Coronary artery (tissue), 2 donors: ENCODE measurements at regions not wholly inside any gene's neighbourhood (a gene's known extent, or its start where the extent isn't known, plus 50 kb on each side); places are given as distances from the start of the nearest gene placed in this dataset.

ENCODE experiments used
- DNase-seq: peaks from one replicate; pipeline ENCODE4 v3.0.0-alpha.2; 2017; ENCODE audit warnings: low spot score
- H3K27ac ChIP-seq, 2 donors: fragments of 200-600 bp; sonication (generic); one replicate each; pipeline ENCODE4 v1.5.1; 2016 to 2019
- H3K4me3 ChIP-seq: fragments of 200-600 bp; sonication (generic); 2 replicates; pipeline ENCODE4 v1.5.1; 2016; ENCODE audit warnings: mild to moderate bottlenecking, moderate library complexity
- TF ChIP-seq, protein P1 (sequence below): fragments of 200-600 bp; sonication (generic); IDR thresholded peaks from one replicate; pipeline ENCODE4 v1.5.1; 2019; ENCODE audit warnings: antibody characterized with exemption

DNA sequence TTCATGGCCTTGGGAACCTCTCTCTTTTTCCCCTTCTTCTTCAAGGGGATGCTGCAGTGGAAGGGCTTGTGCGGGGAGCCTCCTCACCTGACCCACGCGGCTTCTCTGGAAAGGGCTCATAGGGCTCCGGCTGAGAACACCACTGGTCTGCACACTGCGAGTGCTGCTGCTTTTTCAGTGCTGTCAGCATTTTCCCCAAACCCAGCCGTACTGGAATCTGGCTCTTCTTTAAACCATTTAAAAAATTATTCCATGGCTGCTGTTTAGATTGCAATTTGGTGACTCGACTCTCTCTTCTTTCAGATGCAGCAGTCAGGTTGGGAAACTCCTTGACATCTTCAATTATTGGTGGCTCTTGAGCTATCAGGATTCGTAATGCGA, 272.6 kb upstream of the DSEL start:
- TF ChIP-seq, protein P1, sequence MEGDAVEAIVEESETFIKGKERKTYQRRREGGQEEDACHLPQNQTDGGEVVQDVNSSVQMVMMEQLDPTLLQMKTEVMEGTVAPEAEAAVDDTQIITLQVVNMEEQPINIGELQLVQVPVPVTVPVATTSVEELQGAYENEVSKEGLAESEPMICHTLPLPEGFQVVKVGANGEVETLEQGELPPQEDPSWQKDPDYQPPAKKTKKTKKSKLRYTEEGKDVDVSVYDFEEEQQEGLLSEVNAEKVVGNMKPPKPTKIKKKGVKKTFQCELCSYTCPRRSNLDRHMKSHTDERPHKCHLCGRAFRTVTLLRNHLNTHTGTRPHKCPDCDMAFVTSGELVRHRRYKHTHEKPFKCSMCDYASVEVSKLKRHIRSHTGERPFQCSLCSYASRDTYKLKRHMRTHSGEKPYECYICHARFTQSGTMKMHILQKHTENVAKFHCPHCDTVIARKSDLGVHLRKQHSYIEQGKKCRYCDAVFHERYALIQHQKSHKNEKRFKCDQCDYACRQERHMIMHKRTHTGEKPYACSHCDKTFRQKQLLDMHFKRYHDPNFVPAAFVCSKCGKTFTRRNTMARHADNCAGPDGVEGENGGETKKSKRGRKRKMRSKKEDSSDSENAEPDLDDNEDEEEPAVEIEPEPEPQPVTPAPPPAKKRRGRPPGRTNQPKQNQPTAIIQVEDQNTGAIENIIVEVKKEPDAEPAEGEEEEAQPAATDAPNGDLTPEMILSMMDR = no peak
- H3K4me3 ChIP-seq = no peak overlapping the region
- no peak overlapping the region for H3K27ac ChIP-seq
- no peak for DNase-seq

DNA sequence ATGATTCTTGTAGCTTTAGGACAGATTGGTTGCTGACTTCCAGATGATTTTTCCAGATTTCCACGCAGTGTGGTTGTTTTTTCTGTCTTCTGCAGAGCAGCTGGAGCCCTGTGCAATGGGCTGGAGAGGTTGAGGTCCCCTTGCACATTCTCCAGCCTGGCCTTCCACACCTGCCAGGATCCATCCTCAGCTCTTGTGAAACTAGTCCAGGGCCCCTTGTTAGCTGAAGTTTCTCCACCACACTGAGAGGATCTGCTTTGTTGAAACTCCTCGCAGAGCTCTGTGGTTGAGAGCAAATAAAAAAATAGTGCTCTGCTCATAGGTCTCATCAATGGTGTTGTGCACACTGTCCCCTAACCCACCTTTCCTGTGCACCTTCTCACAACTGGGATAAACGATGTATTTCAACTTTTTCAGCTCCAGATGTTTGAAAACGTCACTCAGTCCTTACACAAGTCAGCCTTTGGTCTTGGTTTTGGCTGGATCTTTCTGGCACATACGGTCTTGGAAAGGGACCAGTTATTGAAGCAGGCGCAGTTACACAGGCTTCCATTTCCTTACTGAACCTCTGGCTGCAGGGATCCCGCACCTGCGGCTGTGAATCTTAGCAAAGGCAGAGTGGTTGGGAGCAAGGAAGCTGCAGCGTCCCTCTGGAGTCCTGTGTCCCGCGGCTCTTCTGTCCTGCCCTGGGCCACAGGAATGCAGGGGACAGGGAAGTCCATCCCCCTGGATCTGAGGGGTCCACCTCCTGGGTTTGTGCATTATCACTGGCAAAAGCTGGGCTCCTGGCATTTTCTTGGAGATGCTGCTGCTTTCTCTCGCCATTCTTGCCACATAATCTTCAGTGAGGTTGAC, 272.0 kb upstream of the DSEL start:
- no peak overlapping the region for H3K4me3 ChIP-seq
- TF ChIP-seq, protein P1 = no peak

DNA sequence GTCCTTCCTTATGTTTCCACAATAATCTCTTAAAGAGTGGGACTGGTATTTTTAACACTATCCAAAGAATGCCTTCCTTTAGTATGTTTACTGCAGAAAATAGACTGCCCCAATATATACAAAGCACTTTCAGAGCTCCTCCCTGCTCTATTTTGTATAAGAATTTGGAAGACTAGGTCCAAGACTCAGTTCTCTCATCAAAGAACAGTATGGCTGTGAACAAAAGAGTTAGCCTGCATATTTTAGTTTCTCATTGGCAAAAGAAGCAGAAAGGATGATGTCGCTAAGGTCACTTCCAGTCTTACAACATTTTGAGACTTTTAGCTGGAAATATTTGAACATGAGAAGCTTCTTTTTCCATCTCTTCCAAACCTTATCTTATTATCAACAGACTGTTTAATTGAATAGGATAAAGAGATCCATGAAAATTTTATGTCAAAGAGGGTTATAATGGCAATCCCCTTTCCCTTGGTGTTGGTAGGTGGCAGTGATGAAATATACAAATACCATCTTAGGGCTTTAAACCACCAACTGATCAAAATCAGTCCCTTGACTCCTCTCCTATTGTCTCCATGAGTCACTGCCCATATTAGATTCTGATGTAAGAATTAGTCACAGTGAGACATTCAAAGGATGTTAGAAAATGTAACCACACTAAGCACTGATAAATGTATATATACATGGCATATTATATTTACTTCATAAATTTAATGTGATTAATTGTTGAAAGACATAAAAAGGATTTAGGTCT, 266.9 kb upstream of the DSEL start:
- Histone ChIP-seq H3K4me3 (no peak overlapping the region), H3K27ac (no peak overlapping the region)
- TF ChIP-seq, protein P1 = no peak
- DNase-seq = no peak

More for the DNA sequence above, 272.0 kb upstream of the DSEL start:
- DNase-seq = no peak
- H3K27ac ChIP-seq = no peak overlapping the region

DNA sequence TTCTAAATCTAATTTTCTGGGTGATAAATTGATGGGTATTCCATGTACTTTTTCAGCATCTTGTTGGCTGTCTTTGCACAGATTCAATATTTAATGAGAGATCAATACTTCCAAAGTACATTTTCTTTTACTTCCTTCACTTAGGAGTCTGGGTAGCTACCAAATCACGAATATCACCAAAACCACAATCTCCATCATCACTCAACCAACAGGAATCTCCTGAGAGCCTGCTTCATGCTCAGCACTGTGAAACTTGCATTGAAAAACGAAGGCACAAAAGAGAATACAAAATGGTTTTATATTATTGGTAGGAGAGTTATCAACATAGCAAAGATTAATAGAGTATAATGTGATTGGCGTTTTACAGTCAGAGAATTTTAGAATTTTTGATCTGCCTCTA, 261.5 kb upstream of the DSEL start:
- H3K4me3 ChIP-seq = no peak overlapping the region
- TF ChIP-seq, protein P1 = no peak
- no peak overlapping the region for H3K27ac ChIP-seq
- no peak for DNase-seq

DNA sequence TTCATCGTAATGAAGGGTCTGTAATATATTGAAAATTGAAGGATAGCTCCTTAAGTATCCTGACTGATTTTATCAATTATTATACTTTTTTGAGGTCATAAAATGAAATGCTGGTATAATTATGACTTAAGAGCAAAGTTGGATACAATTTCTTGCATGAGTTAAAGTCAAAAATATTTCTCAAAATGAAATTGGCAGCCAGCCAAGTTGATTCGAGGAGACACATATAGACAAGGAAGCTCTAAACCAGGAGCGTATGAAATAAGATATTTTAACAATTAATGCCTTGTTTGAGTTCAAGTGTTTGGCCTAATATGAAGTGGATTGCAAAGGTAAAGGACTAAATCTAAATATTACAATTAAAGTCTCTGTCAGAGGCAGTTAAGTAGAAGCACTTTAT, 260.4 kb upstream of the DSEL start:
- Histone ChIP-seq H3K27ac (no peak overlapping the region), H3K4me3 (no peak overlapping the region)
- no peak for DNase-seq
- TF ChIP-seq, protein P1 = no peak

DNA sequence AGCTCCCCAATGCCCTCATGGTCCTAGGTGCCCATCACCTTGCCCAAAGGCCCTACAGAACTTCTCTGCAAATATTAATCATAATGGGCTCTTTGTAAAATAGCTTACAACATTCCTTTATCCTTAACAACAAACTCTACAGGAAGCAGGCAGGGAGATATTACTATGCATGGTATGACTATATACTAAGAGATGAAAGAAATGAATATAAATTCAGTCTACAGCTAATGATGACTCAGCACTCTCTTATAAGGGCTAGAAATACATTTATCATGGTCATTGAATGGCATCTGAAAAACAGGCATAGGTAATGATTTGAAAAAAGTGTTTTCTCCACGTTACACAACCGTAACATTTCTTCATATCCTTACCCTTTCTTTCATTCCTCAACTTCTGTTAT, 254.8 kb upstream of the DSEL start:
- TF ChIP-seq, protein P1 = no peak
- Histone ChIP-seq H3K4me3 (no peak overlapping the region), H3K27ac (no peak overlapping the region)
- DNase-seq = no peak
